SU-DHL-6 (cell line): ENCODE measurements at regions not wholly inside any gene's neighbourhood (a gene's known extent, or its start where the extent isn't known, plus 50 kb on each side); places are given as distances from the start of the nearest gene placed in this dataset.

ENCODE experiments used
- CTCF ChIP-seq: fragments of 200-600 bp; sonication (generic); IDR thresholded peaks from one replicate; pipeline ENCODE4 v1.5.1; 2017; ENCODE audit warnings: antibody characterized with exemption, mild to moderate bottlenecking, low read length, moderate library complexity; ENCODE audit not compliant: insufficient read depth, poor library complexity, severe bottlenecking
- EZH2phosphoT487 ChIP-seq: fragments of 200-600 bp; sonication (generic), shearing (Covaris generic); conservative IDR thresholded peaks from 2 replicates; pipeline ENCODE4 v1.6.1; 2018; ENCODE audit warnings: mild to moderate bottlenecking, antibody characterized with exemption, low read length, moderate library complexity, mixed read lengths

- TF ChIP-seq CTCF (no peak), EZH2phosphoT487 (no peak)
These were observed 838.9 kb downstream of the USP25 start for GRCh38 chr21:16568661-16569060.
